Frontal cortex (tissue), 3 donors: ENCODE measurements at regions not wholly inside any gene's neighbourhood (a gene's known extent, or its start where the extent isn't known, plus 50 kb on each side); places are given as distances from the start of the nearest gene placed in this dataset.

Experiments used
- DNase-seq, 2 donors: peaks; one replicate each; pipeline ENCODE4 v3.0.0; 2012; ENCODE audit warnings: low spot score in 2 of 2
- FAIRE-seq: peaks from 2 replicates; lab custom pipeline; 2012; peaks lifted over from hg19 to GRCh38; lab: Jason Lieb, UNC
- donor health status: control.
- donor health status: control.
- donor health status: control.

DNA sequence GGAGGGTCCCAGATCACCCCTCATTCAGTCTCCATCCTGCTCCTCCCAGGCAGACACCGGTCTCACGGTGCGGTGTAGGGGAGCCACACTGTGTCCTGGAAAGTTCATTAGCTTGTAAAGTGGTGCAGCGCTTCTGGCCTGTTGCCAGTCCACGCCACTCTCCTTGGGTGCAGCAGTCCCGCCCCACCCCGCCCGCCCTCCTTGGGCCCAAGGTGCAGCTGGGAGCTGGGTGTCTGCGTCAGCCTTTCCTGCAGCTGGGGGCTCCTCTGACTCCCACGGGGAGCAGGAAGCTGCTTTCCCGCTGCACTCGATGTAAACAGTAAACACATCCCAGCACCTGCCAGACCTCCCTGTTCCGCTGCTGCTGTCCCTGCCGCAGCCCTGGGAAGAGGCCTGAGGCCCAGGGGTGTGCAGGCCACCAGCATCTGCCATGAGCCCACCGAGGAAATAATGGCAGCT, 53.8 kb upstream of the ASB18 start:
- DNase-seq (no peak), FAIRE-seq (no peak)

DNA sequence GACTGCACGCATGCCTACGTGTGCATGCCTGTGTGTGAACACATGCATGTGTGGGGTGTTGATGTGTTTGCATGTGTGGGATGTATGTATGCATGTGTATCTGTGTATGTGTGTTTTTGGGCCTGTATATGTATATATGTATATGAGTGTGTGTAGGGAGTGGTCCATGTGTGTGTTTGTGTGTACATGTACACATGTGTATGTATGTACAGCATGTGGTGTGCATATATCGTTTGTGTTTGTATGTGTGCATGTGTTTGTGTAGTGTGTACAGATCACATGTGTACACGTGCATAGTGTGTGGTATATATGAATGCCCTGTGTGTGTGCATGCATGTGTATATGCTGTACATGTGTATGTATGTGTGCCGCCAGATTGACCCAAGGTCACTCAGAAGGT, 54.2 kb upstream of the ASB18 start:
- DNase-seq: no peak
- FAIRE-seq: no peak

DNA sequence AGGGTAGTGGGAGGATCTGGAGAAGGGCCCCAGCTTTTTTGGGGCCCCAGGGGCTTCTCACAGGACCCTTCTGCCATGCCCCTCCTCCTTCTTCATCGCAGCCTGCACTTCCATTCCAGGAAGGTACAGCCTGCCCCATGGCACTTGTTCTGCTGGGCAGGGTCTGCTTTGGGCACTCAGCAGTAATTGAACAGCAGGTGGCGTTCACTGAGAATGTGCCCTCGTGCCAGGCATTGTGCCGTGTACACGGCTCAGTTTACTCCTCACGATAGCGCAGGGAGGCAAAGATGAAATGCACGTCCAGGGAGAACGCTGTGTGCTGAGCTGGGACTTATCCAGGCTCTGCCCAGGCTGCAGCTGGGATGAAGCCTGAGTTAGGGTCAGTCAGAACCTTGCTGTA, 54.8 kb upstream of the ASB18 start:
- FAIRE-seq (no peak), DNase-seq (no peak)

DNA sequence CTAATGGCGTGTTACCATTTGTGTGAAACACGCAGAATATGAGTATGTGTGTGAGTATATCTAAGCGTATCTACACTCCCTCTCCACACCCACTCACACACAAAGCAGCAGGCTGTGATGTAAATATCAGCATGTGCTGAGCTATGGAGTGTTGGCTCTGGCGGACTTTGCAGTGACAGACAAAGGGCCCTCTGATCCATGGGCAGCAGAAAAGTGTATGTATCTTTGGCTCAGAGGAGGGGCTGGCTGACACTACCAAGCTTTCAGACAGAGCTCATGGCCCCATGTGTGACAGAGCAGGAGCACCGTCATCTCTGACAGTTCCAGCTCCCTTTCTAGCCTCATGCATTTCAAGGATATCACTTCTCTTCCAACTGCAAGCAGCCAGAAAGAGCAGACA, 57.2 kb upstream of the ASB18 start:
- FAIRE-seq: no peak
- DNase-seq: no peak

DNA sequence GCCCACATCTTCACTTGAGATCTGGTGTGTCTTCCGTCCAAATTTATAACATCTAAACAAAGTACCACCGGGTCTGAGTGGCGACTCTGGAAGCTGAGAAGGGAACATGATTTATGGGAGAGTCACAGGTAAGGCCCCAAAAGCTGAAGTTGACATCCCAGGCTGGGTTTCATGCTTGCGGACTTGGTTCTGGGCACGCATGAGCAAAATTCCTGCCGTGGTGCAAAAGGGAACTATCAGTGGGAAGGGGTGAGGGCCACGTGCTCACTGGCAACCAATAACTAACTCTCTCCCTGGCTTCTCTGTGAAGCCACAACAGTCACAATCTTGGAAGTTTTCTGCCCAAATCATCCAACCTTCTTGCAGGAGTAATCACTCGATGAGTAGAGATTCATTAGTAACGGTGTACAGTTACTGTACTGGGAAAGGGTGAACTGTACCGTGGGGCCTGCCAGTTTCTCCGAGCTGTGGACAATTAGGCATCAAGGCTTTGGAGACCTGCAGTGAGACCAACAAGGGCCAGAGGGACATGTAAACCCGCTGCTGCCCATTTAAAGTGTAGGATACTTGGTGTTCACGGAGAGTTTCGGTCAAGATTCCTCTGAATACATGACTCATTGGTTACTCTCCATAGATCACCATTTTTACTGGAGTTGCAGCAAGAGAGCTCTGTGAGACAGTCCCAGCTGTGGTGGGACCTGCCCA, 69.4 kb upstream of the ASB18 start:
- DNase-seq: no peak
- FAIRE-seq: no peak

DNA sequence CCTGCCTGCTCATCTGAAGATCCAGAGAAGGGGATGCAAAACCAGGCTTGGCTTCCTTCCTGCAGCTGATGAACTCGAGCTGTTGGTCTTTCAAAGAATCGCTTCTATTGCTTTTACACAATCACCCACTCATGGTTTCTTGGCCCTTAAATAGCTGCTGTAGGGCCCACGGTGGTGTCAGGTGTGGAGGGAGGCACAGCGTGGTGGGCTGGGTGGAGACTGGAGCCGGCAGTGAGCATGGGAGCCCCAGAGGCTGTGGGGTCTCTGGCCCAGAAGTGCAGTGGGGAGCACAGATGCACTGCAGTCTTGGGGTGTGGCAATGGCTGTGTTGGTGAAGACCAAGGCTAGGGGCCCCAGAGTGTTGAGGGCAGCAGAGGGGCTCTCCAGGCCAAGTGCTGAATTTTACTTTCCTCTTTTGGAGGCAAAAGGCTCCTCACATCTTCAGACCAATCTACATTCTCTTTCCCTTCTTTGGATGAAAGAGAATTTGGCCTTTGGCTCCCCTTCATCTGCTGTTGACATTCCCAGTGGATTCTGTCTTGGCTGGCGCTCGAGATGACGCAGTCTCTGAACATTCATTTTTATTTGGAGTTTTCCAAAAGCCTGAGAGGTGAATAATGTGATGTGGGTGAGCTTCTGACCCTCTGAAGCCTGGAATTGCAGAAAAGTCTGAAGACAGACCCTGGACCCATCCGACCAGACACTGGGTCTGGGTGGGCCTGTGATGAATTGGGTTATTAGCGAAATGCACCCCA, 70.1 kb upstream of the ASB18 start:
- FAIRE-seq: no peak
- DNase-seq: no peak

DNA sequence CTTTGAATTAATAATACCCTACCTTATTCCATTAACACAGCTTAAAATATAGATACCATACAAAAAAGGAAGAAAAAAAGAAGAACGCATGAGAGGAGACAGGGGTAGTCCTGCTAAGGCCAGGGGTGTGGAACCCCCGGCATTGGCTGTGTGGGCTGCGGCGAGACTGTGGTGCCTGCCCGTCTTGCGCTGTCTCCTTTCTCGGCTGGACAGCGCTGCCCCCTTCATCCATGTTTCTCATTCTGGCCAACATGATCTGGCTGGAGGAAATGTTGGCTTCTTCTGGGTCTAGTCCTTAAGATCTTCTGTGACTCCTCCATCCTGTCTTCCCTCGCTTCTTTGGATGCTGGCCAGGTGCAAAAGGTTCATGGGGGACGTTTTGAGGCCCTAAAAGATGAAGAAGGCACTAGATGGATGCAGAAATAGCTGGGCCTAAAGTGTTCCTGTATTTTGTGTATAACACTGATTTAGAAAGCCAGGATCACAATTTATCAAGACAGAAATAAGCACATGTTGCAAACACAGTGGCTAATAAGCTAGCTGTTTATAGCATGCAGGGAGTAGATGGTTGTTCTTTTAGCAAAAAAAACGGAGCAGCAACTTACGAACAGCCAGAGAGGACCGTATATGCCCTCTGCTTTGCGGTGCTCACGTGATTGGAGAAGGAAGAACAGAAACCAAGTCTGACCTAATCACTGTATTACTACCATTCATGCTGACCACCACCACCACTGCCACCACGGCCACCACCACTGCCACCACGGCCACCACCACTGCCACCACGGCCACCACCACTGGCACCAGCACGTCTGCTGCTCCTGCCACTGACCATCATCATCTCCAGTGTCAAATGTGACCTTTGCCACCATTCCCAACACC, 71.7 kb upstream of the ASB18 start:
- no peak for DNase-seq
- no peak for FAIRE-seq

DNA sequence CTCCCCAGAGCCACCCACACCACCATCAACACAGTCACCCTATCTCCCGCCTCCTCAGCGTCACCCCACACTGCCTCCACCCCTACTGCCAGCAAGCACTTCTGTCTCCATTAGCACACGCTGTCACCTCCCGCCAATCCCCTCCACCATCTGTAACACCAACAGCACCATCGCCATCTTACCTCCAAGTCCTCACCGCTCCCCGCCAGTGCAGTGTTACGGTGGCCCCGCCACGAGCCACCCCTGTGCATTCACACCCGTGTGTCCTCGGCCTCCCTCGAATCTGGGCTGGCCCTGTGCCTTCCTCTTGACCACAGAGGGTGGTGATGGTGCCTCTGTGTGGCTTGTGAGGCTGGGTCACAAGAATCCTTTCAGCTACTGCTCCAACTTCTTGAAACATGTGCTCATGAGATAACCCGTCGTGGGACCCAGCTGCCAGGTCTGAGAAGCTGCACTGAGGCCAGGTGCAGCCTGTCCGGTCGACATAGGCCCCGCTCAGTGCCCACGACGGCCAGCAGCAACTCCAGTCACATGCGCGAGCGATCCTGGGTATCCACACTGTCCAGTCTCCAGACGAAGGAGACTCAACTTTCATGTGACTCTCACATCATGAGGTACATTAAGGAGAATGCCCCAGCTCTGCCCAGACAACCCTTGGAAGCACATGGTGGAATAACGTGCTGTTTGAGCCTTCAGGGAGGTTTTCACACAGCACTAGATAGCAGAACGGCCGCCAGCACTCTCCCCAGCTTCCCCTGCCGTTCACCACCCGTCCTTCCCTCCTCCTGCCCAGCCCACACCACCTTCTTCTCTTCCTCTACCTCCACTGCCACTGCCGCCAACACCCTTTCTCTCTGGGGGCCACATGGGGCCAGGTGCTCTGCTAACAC, 72.6 kb upstream of the ASB18 start:
- FAIRE-seq (no peak), DNase-seq (no peak)

DNA sequence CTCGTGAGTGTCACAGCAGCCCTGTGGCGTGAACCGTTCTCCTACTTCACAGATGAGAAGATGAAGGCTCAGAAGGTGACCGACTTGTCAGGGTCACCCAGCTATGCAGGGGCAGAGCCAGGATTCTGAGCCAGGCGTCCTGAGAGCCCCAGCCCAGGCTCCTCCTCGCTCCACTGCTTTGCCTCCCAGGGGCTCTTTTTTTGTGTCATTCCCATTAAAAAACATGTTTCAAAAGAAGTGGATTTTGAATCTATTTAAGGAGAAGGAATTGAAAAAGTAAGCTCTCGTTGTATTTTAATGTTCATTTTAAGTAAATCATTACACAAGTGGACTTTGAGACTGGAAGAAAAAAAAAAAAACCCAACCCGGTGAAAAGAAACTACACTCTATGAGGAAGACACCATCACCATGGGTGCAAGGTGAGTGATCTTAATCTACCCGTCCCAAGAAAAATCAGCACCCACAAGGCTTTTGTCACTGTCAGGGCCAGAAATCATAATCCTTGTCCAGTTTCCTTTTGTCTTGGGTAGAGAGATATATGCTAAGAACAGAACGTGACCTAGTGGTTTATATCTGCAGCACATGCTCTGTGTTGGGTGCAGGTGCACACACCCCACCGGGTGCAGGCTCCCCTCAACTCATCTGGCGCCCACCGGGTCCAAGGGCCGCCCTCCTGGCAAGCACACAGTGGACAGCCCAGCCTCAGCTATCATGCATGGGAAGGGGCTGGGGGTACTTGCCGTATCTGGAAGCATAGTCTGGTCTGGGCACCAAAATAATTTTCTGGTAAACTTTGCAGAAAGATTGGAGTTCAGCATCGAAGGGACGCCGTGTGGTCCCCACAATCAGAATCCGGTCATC, 73.5 kb upstream of the ASB18 start:
- FAIRE-seq (no peak), DNase-seq (no peak)

DNA sequence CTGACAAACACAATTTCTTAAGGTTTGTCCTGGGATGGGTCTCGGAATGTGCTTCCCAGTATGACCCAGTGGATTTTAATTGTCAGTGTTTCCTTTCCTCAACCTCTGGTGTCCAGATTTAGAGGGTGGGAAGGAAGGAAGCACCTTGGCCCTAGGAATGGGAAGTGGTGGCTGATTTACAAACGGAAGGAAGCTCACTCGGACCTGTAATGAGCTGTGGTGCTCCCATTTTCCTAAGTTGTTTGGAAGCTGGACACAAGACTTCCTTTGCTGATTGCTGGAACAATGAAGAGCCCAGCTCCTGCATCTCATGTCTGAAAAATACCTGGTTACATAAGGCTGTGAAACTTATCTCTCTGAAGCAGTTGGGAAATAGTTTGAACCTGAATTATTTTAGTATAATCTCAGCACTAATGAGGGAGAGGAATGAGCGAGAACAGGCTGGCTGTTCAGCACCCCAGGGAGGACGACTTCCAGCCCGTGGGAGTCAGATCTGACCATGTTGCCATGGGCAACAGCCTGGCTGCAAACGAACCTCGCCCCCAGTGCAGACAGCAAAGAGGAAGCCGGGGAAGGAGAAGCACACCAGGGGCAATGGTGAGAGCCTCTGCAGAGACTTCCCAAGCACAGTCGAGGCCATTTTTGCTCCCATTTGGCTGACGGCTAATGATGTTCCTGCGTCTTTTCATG, 74.4 kb upstream of the ASB18 start:
- FAIRE-seq: no peak
- DNase-seq: peak in 1 of 2 donors; percentile 52

DNA sequence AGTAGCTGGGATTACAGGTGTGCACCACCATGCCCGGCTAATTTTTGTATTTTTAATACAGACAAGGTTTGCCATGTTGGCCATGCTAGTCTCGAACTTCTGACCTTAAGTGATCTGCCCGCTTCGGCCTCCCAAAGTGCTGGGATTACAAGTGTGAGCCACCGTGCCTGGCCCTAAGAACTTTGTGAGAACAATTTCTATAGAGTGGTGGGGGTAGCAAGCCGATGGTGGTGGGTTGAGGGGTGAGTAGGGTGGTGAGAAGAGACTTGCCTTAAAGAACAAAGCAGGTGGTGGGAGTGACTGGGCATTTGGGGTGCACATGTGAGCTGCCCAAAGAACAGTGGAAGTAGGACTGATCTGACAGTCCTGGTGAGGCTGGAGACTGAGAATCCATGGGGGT, 76.0 kb upstream of the ASB18 start:
- DNase-seq (no peak), FAIRE-seq (no peak)

DNA sequence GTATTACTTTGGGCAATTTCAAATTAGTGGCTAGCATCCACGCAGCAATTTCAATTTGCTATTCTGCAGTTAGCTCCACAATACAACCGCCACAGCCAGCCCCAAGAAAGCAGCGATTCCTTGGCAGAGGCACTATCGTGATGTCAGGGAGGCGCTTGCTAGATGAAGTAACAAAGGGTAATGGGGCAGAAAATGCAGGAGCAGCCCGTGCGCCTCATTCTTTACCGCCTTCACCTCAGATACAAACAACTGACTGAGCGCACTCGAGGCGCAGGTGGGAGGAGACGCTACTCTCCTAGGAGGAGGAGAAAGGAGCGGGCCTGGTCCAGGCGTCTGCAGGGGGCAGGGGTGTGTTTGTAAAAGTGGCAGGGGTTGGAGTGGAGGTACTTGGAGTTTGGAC, 76.9 kb upstream of the ASB18 start:
- no peak for FAIRE-seq

DNA sequence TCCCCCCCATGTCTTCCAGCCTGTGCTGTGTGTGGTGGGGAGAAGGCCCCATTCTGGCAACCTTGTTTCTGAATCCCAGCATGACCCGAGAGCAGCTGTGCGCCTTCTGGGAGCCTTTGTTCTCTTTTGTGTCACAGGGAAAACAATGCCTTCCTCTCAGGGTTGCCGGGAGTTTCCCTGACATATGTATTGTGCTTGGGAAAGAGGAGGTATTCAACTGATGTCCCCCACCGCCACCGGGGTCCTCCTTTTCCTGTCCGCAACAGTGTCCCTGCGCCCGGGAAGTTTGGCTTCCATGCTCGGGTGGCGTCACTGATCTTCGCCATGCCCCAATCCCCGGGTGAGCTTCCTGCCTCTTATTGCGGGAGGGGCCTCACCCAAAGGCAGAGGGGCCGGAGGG, 77.5 kb upstream of the ASB18 start:
- DNase-seq (peak; percentile 42 to 59), FAIRE-seq (no peak)

More for the DNA sequence above, 76.9 kb upstream of the ASB18 start:
- no peak for DNase-seq

DNA sequence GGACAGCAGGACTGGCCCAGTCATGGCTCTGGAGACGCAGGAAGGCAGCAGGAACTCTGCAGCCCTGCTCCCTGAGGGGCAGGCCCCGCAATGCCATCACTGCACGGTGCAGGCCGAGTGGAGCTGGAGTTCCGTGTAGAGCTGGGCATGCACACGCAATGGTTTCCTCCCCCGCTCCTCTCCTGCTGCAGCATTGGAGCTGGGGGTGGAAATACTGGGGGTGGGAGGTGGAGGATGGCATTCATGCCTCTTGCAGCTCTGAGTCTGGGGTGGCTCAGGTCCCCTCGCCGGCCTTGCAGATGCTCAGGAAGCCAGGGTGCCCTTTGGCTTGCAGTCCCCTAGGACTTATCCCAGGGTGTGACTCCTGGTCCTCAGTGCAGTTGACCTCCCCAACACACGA, 78.3 kb upstream of the ASB18 start:
- no peak for FAIRE-seq
- DNase-seq: no peak

DNA sequence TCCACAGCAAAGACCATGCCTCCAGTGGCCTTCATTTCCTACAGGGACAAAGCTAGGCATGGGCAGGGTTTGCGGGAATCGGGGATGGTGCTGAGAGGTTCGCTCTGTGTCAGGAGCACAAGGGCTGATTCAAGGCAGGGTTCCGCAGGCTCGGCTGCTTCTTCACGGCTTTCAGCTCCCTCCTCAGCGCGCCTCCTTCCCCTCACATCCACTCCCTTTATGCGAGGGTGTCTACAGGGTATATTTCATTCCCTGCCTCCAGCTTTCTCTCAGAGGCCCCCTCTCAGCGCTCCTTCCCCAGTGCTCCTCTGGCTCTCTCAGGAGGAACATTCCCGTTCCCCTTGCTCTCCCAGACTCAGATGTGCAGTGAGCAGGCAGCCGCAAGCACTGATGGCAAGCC, 78.7 kb upstream of the ASB18 start:
- DNase-seq: no peak
- FAIRE-seq: no peak

DNA sequence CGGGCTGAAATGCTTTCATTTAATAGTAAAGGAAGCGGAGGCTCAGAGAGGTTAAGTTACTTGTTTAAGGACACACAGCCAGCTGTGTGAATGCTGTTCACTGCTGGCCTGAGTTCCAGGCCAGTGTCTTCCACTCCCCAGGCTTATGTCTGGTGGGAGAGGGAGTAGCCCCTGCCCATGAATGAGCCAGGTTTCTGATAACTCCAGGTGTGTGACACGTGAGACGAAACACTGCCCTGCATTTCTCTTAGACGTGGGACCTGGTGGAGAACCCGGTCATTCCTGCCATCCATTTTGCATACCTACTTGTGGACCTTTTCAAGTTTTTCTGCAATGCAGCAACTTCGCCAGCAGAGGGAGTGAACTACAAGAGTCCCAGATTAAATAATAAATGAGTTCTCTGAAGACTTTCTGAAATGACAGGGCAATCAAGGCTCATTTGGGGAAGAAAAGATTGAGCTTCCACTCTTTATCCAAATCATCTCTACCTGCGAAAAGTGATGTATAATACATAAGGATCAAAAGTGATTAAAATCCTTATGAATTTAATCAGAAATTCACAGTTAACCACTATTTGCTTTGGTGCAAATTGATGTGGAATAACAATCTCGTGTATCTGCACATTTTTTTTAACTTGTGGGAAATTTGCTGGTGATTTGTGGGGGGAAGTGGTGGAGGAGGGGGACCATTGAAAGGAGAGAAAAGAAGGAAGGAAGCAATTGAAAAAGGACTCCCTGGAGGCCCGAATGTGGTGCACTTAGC, 79.4 kb upstream of the ASB18 start:
- FAIRE-seq (peak; percentile 15), DNase-seq (peak; percentile 37 to 52)

DNA sequence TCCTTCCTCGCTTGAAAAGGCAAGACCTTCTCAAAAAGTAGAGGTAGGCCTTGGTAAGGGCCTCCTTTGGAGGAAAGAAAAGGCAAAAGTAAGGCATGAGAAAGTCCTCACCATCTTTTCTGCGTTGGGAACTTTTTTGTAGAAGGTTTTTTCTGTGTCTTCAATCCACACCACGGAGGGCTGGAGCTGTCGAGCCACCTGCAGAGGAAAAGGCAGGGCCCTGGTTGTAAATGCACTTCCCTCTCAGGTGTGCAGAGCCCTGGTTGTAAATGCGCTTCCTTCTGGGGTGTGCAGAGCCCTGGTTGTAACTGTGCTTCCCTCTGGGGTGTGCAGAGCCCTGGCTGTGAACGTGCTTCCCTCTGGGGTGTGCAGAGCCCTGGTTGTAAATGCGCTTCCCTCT, 80.2 kb upstream of the ASB18 start:
- FAIRE-seq: no peak

More for the DNA sequence above, 80.2 kb upstream of the ASB18 start:
- no peak for DNase-seq
